ENCODE measurements at regions not wholly inside any gene's neighbourhood (a gene's known extent, or its start where the extent isn't known, plus 50 kb on each side); places are given as distances from the start of the nearest gene placed in this dataset.

DNA sequence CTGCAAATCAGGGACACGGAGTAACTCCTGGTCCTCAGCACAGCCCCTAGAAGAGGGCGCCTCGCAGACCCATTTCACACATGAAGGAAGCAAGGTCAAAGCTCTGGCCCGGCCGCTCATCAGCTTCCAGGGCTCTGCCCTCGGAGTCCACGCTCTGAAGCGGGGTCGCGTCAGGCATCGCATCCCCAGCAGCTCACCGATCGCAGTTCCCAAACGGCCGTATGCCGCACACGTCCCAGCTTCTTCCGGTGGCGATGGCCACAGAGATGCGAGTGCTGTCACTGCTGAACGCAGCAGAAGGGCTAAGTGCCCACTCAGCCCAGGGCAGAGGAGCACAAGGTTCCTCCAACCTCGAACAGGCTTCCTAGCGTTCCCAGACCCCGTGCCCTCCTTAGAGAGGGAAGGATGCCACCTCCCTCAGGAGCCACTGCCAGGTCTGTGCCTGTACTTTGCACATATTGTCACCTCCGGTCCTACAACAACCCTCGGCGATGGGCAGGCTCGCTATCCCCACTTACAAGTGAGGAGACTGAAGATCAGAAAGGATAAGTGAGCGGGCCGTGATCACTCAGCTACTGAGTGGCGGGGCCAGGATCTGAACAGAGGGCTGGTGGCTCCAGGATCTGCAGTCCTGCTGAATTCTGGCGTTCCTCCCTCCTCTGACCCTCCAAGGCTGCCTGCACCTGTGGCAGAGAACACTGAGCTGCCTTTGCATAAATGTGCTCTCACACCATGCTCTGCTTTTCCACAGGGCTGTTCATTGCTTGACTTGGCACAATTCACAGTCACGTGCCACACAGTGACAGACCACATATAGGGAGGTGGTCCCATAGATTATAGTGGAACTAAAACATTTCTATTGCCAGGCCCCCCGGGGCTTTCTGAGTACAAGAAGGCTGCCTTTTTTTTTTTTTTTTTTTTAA, 71.4 kb downstream of the COPS8 start:
- 95% methylated on average over 34 of the region's 34 CpGs for WGBS

DNA sequence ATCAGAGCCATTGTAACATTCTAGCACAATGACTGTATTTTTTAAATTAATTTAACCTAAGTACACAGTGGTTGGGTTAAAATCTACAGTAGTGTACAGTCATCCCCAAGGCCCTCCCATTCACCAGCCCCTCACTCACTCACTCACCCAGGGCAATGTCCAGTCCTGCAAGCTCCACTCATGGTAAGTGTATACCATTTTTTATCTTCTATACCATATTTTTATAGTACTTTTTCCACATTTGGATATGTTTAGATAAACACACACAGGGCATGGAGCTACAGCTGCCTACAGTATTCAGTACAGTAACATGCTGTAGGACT, 72.1 kb downstream of the COPS8 start:
- Histone ChIP-seq H2AK5ac (ENCODE audit: low read length, severe bottlenecking) (no peak overlapping the region), H3K4ac (ENCODE audit: low read depth in 1 of 2, low read length in 2 of 2) (peak overlapping the region in 1 of 2 experiments; percentile 12), H3K79me1 (replicated peaks; ENCODE audit: low read length, poor library complexity, severe bottlenecking) (no peaks in the 10 kb centered on the region), H4K8ac (ENCODE audit: low read length) (peak overlapping the region; percentile 59), H3K4me3 (ENCODE audit: insufficient read depth in 1 of 2, low read depth in 1 of 2, low read length in 2 of 2) (no peak overlapping the region), H3K14ac (ENCODE audit: low read length in 2 of 2) (no peak overlapping the region), H3K4me2 (ENCODE audit: low read length, poor library complexity, severe bottlenecking) (no peak overlapping the region), H3K23ac (ENCODE audit: low read length in 2 of 2) (no peak overlapping the region), H3K9me3 (ENCODE audit: control insufficient read depth, low read length) (no peaks in the 10 kb centered on the region), H2BK5ac (ENCODE audit: low read depth, low read length, poor library complexity, severe bottlenecking) (no peak overlapping the region), H3K18ac (ENCODE audit: low read depth in 1 of 2, low read length in 2 of 2) (peak overlapping the region in 1 of 2 experiments; percentile 60), H2BK15ac (ENCODE audit: low read depth, poor library complexity, severe bottlenecking) (peak overlapping the region; percentile 44), H4K91ac (ENCODE audit: low read length) (peak overlapping the region; percentile 43), H3K9ac (ENCODE audit: low read length) (peak overlapping the region; percentile 87), H2BK12ac (ENCODE audit: low read length in 2 of 2) (no peak overlapping the region), H2AFZ (ENCODE audit: low read depth, low read length) (no peak overlapping the region), H2BK120ac (ENCODE audit: low read depth, low read length) (no peak overlapping the region), H3K4me1 (ENCODE audit: control insufficient read depth, insufficient read depth, low read depth, low read length) (peaks cover 21% of the 10 kb centered on the region), H3K36me3 (ENCODE audit: control insufficient read depth in 1 of 2, insufficient read depth in 2 of 2, low read depth in 1 of 2, low read length in 2 of 2) (no peaks in the 10 kb centered on the region), H3K27ac (ENCODE audit: low read length, poor library complexity, severe bottlenecking) (no peak overlapping the region), H3K27me3 (ENCODE audit: control insufficient read depth in 1 of 2, insufficient read depth in 1 of 2, low read length in 2 of 2) (no peaks in the 10 kb centered on the region)
- DNase-seq, result no peak

More for the DNA sequence above, 71.4 kb downstream of the COPS8 start:
- Histone ChIP-seq H4K91ac (ENCODE audit: low read length) (peak overlapping the region; percentile 92), H3K4ac (ENCODE audit: low read depth in 1 of 2, low read length in 2 of 2) (peak overlapping the region; percentile 67 to 88), H3K9me3 (ENCODE audit: control insufficient read depth, low read length) (no peaks in the 10 kb centered on the region), H3K36me3 (ENCODE audit: control insufficient read depth in 1 of 2, insufficient read depth in 2 of 2, low read depth in 1 of 2, low read length in 2 of 2) (no peaks in the 10 kb centered on the region), H3K4me3 (ENCODE audit: insufficient read depth in 1 of 2, low read depth in 1 of 2, low read length in 2 of 2) (no peak overlapping the region), H2BK15ac (ENCODE audit: low read depth, poor library complexity, severe bottlenecking) (peak overlapping the region; percentile 55), H2BK120ac (ENCODE audit: low read depth, low read length) (peak overlapping the region; percentile 74), H3K4me2 (ENCODE audit: low read length, poor library complexity, severe bottlenecking) (no peak overlapping the region), H3K27ac (ENCODE audit: low read length, poor library complexity, severe bottlenecking) (peak overlapping the region; percentile 81), H2AFZ (ENCODE audit: low read depth, low read length) (no peak overlapping the region), H2BK5ac (ENCODE audit: low read depth, low read length, poor library complexity, severe bottlenecking) (no peak overlapping the region), H2AK5ac (ENCODE audit: low read length, severe bottlenecking) (peak overlapping the region; percentile 58), H3K14ac (ENCODE audit: low read length in 2 of 2) (peak overlapping the region in 1 of 2 experiments; percentile 12), H3K23ac (ENCODE audit: low read length in 2 of 2) (no peak overlapping the region), H3K79me1 (replicated peaks; ENCODE audit: low read length, poor library complexity, severe bottlenecking) (no peaks in the 10 kb centered on the region), H3K9ac (ENCODE audit: low read length) (peak overlapping the region; percentile 87), H4K8ac (ENCODE audit: low read length) (peak overlapping the region; percentile 79), H3K27me3 (ENCODE audit: control insufficient read depth in 1 of 2, insufficient read depth in 1 of 2, low read length in 2 of 2) (no peaks in the 10 kb centered on the region), H3K18ac (ENCODE audit: low read depth in 1 of 2, low read length in 2 of 2) (peak overlapping the region; percentile 79 to 82), H3K4me1 (ENCODE audit: control insufficient read depth, insufficient read depth, low read depth, low read length) (peaks cover 21% of the 10 kb centered on the region), H2BK12ac (ENCODE audit: low read length in 2 of 2) (peak overlapping the region; percentile 33 to 93)
- DNase-seq, result no peak

DNA sequence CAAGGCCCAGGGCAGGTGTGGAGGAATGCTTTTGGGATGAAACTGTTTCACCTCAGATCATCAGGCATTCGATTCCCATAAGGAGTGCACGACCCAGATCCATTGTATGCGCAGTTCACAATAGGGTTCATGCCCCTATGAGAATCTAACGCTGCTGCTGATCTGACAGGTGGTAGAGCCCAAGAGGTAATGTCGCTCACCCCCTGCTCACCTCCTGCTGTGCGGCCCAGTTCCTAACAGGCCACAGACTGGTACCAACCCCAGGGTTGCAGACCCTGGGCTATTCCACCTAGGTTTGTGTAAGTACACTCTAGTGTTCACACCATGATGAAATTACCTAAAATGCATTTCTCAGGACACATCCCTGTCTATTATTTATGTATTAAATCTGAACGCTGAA, 72.5 kb downstream of the COPS8 start:
- no peak overlapping the region for H3K27ac ChIP-seq (ENCODE audit: low read length, poor library complexity, severe bottlenecking)
- no peaks in the 10 kb centered on the region for H3K79me1 ChIP-seq (replicated peaks; ENCODE audit: low read length, poor library complexity, severe bottlenecking)
- H3K14ac ChIP-seq (ENCODE audit: low read length in 2 of 2), result no peak overlapping the region
- no peak overlapping the region for H2AK5ac ChIP-seq (ENCODE audit: low read length, severe bottlenecking)
- H3K4me1 ChIP-seq (ENCODE audit: control insufficient read depth, insufficient read depth, low read depth, low read length), result peaks cover 21% of the 10 kb centered on the region
- no peak overlapping the region for H2AFZ ChIP-seq (ENCODE audit: low read depth, low read length)
- peak overlapping the region in 1 of 2 experiments; percentile 52 for H2BK12ac ChIP-seq (ENCODE audit: low read length in 2 of 2)
- H2BK5ac ChIP-seq (ENCODE audit: low read depth, low read length, poor library complexity, severe bottlenecking), result no peak overlapping the region
- peak overlapping the region; percentile 59 for H4K8ac ChIP-seq (ENCODE audit: low read length)
- no peaks in the 10 kb centered on the region for H3K27me3 ChIP-seq (ENCODE audit: control insufficient read depth in 1 of 2, insufficient read depth in 1 of 2, low read length in 2 of 2)
- no peak overlapping the region for H2BK120ac ChIP-seq (ENCODE audit: low read depth, low read length)
- H3K4ac ChIP-seq (ENCODE audit: low read depth in 1 of 2, low read length in 2 of 2), result peak overlapping the region in 1 of 2 experiments; percentile 12
- DNase-seq, result no peak
- peak overlapping the region in 1 of 2 experiments; percentile 60 for H3K18ac ChIP-seq (ENCODE audit: low read depth in 1 of 2, low read length in 2 of 2)
- over 99% methylated on average over 7 of the region's 7 CpGs for WGBS
- H3K9me3 ChIP-seq (ENCODE audit: control insufficient read depth, low read length), result no peaks in the 10 kb centered on the region
- H2BK15ac ChIP-seq (ENCODE audit: low read depth, poor library complexity, severe bottlenecking), result peak overlapping the region; percentile 44
- no peak overlapping the region for H3K4me3 ChIP-seq (ENCODE audit: insufficient read depth in 1 of 2, low read depth in 1 of 2, low read length in 2 of 2)
- H3K23ac ChIP-seq (ENCODE audit: low read length in 2 of 2), result no peak overlapping the region
- no peaks in the 10 kb centered on the region for H3K36me3 ChIP-seq (ENCODE audit: control insufficient read depth in 1 of 2, insufficient read depth in 2 of 2, low read depth in 1 of 2, low read length in 2 of 2)
- no peak overlapping the region for H3K4me2 ChIP-seq (ENCODE audit: low read length, poor library complexity, severe bottlenecking)
- peak overlapping the region; percentile 43 for H4K91ac ChIP-seq (ENCODE audit: low read length)
- H3K9ac ChIP-seq (ENCODE audit: low read length), result peak overlapping the region; percentile 87

DNA sequence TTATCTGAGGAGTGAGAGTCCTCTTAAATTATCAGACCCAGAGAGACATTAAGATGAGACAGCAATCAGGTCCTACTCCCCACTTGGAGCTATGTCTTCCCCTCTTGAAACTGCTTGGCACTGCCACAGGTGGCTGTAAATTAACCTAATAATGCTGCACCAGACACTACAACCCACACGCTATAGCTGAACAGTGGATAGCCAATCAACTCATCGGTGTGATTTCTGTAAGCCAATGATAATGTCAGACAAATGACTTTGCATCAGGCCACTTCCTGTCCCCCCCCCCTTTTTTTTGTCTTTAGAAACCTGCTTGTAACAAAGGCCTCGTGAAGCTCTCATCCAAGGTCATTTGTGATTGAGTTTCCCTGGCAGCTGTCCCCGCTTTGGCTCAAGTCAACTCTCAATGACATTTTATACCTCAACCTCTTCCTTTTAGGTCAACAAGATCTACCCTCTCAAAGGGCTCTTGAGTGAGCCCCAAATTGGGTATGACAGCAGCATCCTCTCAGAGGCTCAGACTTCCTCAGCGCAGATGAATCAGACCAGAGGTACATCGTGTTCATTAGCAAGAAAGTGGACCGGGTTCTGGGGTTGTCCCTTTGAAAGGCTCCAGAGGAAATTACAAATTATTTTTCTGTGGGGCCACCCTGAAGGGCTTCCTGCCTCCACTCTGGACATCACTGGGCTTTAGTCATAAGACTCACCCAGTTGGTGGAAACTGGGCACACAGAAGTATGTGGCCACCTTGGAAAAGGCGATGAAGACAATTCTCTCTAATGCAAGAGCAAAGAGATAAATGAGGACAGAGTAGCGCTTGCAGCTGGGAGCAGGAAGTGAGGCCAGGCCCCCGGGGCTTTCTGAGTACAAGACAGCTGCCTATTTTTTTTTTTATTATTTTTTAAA, 73.6 kb downstream of the COPS8 start:
- H2BK120ac ChIP-seq (ENCODE audit: low read depth, low read length), result no peak overlapping the region
- no peaks in the 10 kb centered on the region for H3K79me1 ChIP-seq (replicated peaks; ENCODE audit: low read length, poor library complexity, severe bottlenecking)
- peak overlapping the region; percentile 79 for H3K9ac ChIP-seq (ENCODE audit: low read length)
- H3K27ac ChIP-seq (ENCODE audit: low read length, poor library complexity, severe bottlenecking), result no peak overlapping the region
- peak overlapping the region; percentile 70 for H2BK15ac ChIP-seq (ENCODE audit: low read depth, poor library complexity, severe bottlenecking)
- no peak for DNase-seq
- no peak overlapping the region for H3K14ac ChIP-seq (ENCODE audit: low read length in 2 of 2)
- H2BK5ac ChIP-seq (ENCODE audit: low read depth, low read length, poor library complexity, severe bottlenecking), result no peak overlapping the region
- no peak overlapping the region for H3K4me3 ChIP-seq (ENCODE audit: insufficient read depth in 1 of 2, low read depth in 1 of 2, low read length in 2 of 2)
- H2AFZ ChIP-seq (ENCODE audit: low read depth, low read length), result no peak overlapping the region
- 88% methylated on average over 9 of the region's 10 CpGs for WGBS
- no peak overlapping the region for H3K23ac ChIP-seq (ENCODE audit: low read length in 2 of 2)
- H4K8ac ChIP-seq (ENCODE audit: low read length), result no peak overlapping the region
- H3K4ac ChIP-seq (ENCODE audit: low read depth in 1 of 2, low read length in 2 of 2), result peak overlapping the region in 1 of 2 experiments; percentile 55
- H3K27me3 ChIP-seq (ENCODE audit: control insufficient read depth in 1 of 2, insufficient read depth in 1 of 2, low read length in 2 of 2), result no peaks in the 10 kb centered on the region
- H3K9me3 ChIP-seq (ENCODE audit: control insufficient read depth, low read length), result no peaks in the 10 kb centered on the region
- H3K36me3 ChIP-seq (ENCODE audit: control insufficient read depth in 1 of 2, insufficient read depth in 2 of 2, low read depth in 1 of 2, low read length in 2 of 2), result no peaks in the 10 kb centered on the region
- H3K4me2 ChIP-seq (ENCODE audit: low read length, poor library complexity, severe bottlenecking), result no peak overlapping the region
- H2BK12ac ChIP-seq (ENCODE audit: low read length in 2 of 2), result no peak overlapping the region
- H4K91ac ChIP-seq (ENCODE audit: low read length), result no peak overlapping the region
- peak overlapping the region; percentile 58 to 64 for H3K18ac ChIP-seq (ENCODE audit: low read depth in 1 of 2, low read length in 2 of 2)
- peaks cover 21% of the 10 kb centered on the region for H3K4me1 ChIP-seq (ENCODE audit: control insufficient read depth, insufficient read depth, low read depth, low read length)
- peak overlapping the region; percentile 6 for H2AK5ac ChIP-seq (ENCODE audit: low read length, severe bottlenecking)
